H9 (cell line): ENCODE measurements at regions not wholly inside any gene's neighbourhood (a gene's known extent, or its start where the extent isn't known, plus 50 kb on each side); places are given as distances from the start of the nearest gene placed in this dataset.

Experiments used
- DNase-seq: peaks from one replicate; pipeline ENCODE4 v3.0.0-alpha.2; 2017
- H2AFZ ChIP-seq: one replicate; pipeline ENCODE4 v1.6.1; 2013; ENCODE audit warnings: mild to moderate bottlenecking, low read length, control low read depth, moderate library complexity
- H2AK5ac ChIP-seq: 2 replicates; pipeline ENCODE4 v1.6.1; 2013; ENCODE audit warnings: low read length, control low read depth, mixed read lengths; ENCODE audit not compliant: insufficient read length
- H2BK120ac ChIP-seq: one replicate; pipeline ENCODE4 v1.6.1; 2013; ENCODE audit warnings: low read depth, mild to moderate bottlenecking, low read length, control low read depth, inconsistent platforms; ENCODE audit not compliant: poor library complexity, severe bottlenecking
- H2BK12ac ChIP-seq: 2 replicates; pipeline ENCODE4 v1.6.1; 2013; ENCODE audit warnings: low read length, control low read depth, mixed read lengths, low read depth; ENCODE audit not compliant: insufficient read length
- H2BK15ac ChIP-seq: 2 replicates; pipeline ENCODE4 v1.6.1; 2013; ENCODE audit warnings: low read depth, low read length, control low read depth
- H2BK20ac ChIP-seq: one replicate; pipeline ENCODE4 v1.6.1; 2013; ENCODE audit warnings: low read depth, mild to moderate bottlenecking, low read length, control low read depth, inconsistent platforms; ENCODE audit not compliant: poor library complexity, severe bottlenecking
- H2BK5ac ChIP-seq: 2 replicates; pipeline ENCODE4 v1.6.1; 2013; ENCODE audit warnings: low read length, control low read depth, mixed read lengths; ENCODE audit not compliant: insufficient read length
- H3K14ac ChIP-seq: 2 replicates; pipeline ENCODE4 v1.6.1; 2013; ENCODE audit warnings: low read length, control low read depth; ENCODE audit not compliant: insufficient read depth
- H3K18ac ChIP-seq: 2 replicates; pipeline ENCODE4 v1.6.1; 2013; ENCODE audit warnings: low read depth, mild to moderate bottlenecking, mixed read lengths, low read length, control low read depth; ENCODE audit not compliant: insufficient read length
- H3K23ac ChIP-seq: 2 replicates; pipeline ENCODE4 v1.6.1; 2013; ENCODE audit warnings: low read length, control low read depth, mixed read lengths, low read depth; ENCODE audit not compliant: insufficient read length
- H3K23me2 ChIP-seq: 2 replicates; pipeline ENCODE4 v1.6.1; 2013; ENCODE audit warnings: low read depth, mild to moderate bottlenecking, mixed read lengths, low read length, control low read depth; ENCODE audit not compliant: insufficient read length, poor library complexity, severe bottlenecking
- H3K27ac ChIP-seq: 2 replicates; pipeline ENCODE4 v1.5.1; 2013; ENCODE audit warnings: low read length, control low read depth, mixed read lengths, low read depth; ENCODE audit not compliant: insufficient read length
- H3K27me3 ChIP-seq: 2 replicates; pipeline ENCODE4 v1.6.1; 2013; ENCODE audit warnings: low read length, control low read depth, inconsistent platforms; ENCODE audit not compliant: insufficient read depth
- H3K4ac ChIP-seq: 2 replicates; pipeline ENCODE4 v1.6.1; 2013; ENCODE audit warnings: low read depth, mild to moderate bottlenecking, control low read depth, inconsistent platforms, low read length, moderate library complexity
- H3K4me1 ChIP-seq: 2 replicates; pipeline ENCODE4 v1.6.1; 2013; ENCODE audit warnings: low read length, control low read depth, inconsistent platforms; ENCODE audit not compliant: insufficient read depth
- H3K4me2 ChIP-seq: 2 replicates; pipeline ENCODE4 v1.6.1; 2013; ENCODE audit warnings: low read length, control low read depth, mixed read lengths; ENCODE audit not compliant: insufficient read length, insufficient read depth
- H3K56ac ChIP-seq: 2 replicates; pipeline ENCODE4 v1.6.1; 2013; ENCODE audit warnings: low read depth, mild to moderate bottlenecking, mixed read lengths, low read length, control low read depth; ENCODE audit not compliant: insufficient read length
- H3K79me1 ChIP-seq: 2 replicates; pipeline ENCODE4 v1.6.1; 2013; ENCODE audit warnings: low read depth, mild to moderate bottlenecking, moderate library complexity, low read length, control low read depth, inconsistent platforms; ENCODE audit not compliant: insufficient read depth, poor library complexity, severe bottlenecking
- H3K79me2 ChIP-seq: 2 replicates; pipeline ENCODE4 v1.6.1; 2013; ENCODE audit warnings: low read length, control low read depth, inconsistent platforms; ENCODE audit not compliant: insufficient read depth
- H3K9ac ChIP-seq: 2 replicates; pipeline ENCODE4 v1.6.1; 2013; ENCODE audit warnings: low read length, control low read depth, mixed read lengths; ENCODE audit not compliant: insufficient read length; ENCODE audit errors: extremely low read depth
- H3K9me3 ChIP-seq: one replicate; pipeline ENCODE4 v1.6.1; 2013; ENCODE audit warnings: low read depth, low read length, inconsistent platforms; ENCODE audit not compliant: control insufficient read depth
- H3T11ph ChIP-seq: one replicate; pipeline ENCODE4 v1.6.1; 2013; ENCODE audit warnings: mild to moderate bottlenecking, low read length, control low read depth, inconsistent platforms
- H4K20me1 ChIP-seq: one replicate; pipeline ENCODE4 v1.6.1; 2013; ENCODE audit not compliant: control insufficient read depth, insufficient read length, insufficient read depth
- H4K5ac ChIP-seq: 2 replicates; pipeline ENCODE4 v1.6.1; 2013; ENCODE audit warnings: low read depth, mild to moderate bottlenecking, mixed read lengths, low read length, control low read depth; ENCODE audit not compliant: insufficient read length
- H4K8ac ChIP-seq: replicated peaks from 2 replicates; pipeline ENCODE4 v1.6.1; 2013; ENCODE audit warnings: low read length, control low read depth, mixed read lengths, low read depth; ENCODE audit not compliant: insufficient read length
- H4K91ac ChIP-seq: 2 replicates; pipeline ENCODE4 v1.6.1; 2013; ENCODE audit warnings: low read depth, mild to moderate bottlenecking, moderate library complexity, mixed read lengths, low read length, control low read depth; ENCODE audit not compliant: insufficient read length
- H3K27ac Mint-ChIP-seq, 3 experiments: 2 replicates in 2 of 3; 3 replicates in 1 of 3; pipeline ENCODE4 v1.8.0; 2020 to 2021; ENCODE audit warnings: mixed read lengths in 3 of 3, mild to moderate bottlenecking in 1 of 3, moderate library complexity in 1 of 3
- H3K27me3 Mint-ChIP-seq: 2 replicates; pipeline ENCODE4 v1.8.0; 2021; ENCODE audit warnings: low read depth, mild to moderate bottlenecking, moderate library complexity, mixed read lengths
- H3K36me3 Mint-ChIP-seq, 3 experiments: 2 replicates in 2 of 3; 3 replicates in 1 of 3; pipeline ENCODE4 v1.8.0; 2020 to 2021; ENCODE audit warnings: low read depth in 3 of 3, mixed read lengths in 3 of 3; ENCODE audit not compliant: insufficient read depth in 1 of 3
- H3K4me1 Mint-ChIP-seq, 2 experiments: 2 replicates each; pipeline ENCODE4 v1.8.0; 2020; ENCODE audit warnings: mixed read lengths in 2 of 2
- H3K4me3 Mint-ChIP-seq, 2 experiments: 2 replicates in 1 of 2; 3 replicates in 1 of 2; pipeline ENCODE4 v1.8.0; 2020 to 2021; ENCODE audit warnings: mild to moderate bottlenecking in 2 of 2, mixed read lengths in 2 of 2, moderate library complexity in 1 of 2
- H3K9me3 Mint-ChIP-seq, 2 experiments: 2 replicates in 1 of 2; 3 replicates in 1 of 2; pipeline ENCODE4 v1.8.0; 2020; ENCODE audit warnings: mild to moderate bottlenecking in 2 of 2, mixed read lengths in 2 of 2, moderate library complexity in 1 of 2
- CTCF ChIP-seq: fragments of 200-600 bp; sonication (generic); conservative IDR thresholded peaks from 3 replicates; pipeline ENCODE4 v1.8.0; 2021; ENCODE audit warnings: antibody characterized with exemption, mild to moderate bottlenecking
- WGBS: extraction: QIAGEN DNeasy Blood & Tissue Kit; methylation state at CpG from one replicate; pipeline ENCODE4 v1.1.7; 2013; ENCODE audit warnings: missing lambda C conversion rate, low lambda C conversion rate, mixed read lengths; ENCODE audit not compliant: insufficient read length; ENCODE audit errors: extremely low coverage; 5-methylcytosine and 5-hydroxymethylcytosine counted together

GRCh38 chr2:48240912-48241311, 73.6 kb upstream of the FOXN2 start:
- DNase-seq: no peak
- no peaks in the 10 kb centered on the region; a peak in 1 of 7 replicates for H3K36me3 Mint-ChIP-seq
- Histone ChIP-seq H3K23me2 (no peaks in the 10 kb centered on the region), H3K4ac (no peak overlapping the region), H2BK120ac (peak overlapping the region; percentile 36), H3K18ac (no peak overlapping the region), H3K14ac (no peak overlapping the region), H2BK15ac (no peak overlapping the region), H3K4me1 (no peaks in the 10 kb centered on the region; the same call in 1 of the 2 replicates), H2BK20ac (no peak overlapping the region), H2AK5ac (no peak overlapping the region), H4K8ac (no peak overlapping the region), H2BK5ac (no peak overlapping the region), H4K20me1 (no peaks in the 10 kb centered on the region), H3K9me3 (no peaks in the 10 kb centered on the region), H3K56ac (no peak overlapping the region), H3K23ac (no peak overlapping the region), H3K9ac (no peak overlapping the region), H4K91ac (no peak overlapping the region), H4K5ac (no peak overlapping the region), H3K79me1 (no peaks in the 10 kb centered on the region), H3T11ph (no peak overlapping the region), H3K27ac (no peak overlapping the region), H3K27me3 (no peaks in the 10 kb centered on the region), H3K79me2 (no peaks in the 10 kb centered on the region), H3K4me2 (no peak overlapping the region), H2AFZ (no peak overlapping the region), H2BK12ac (no peak overlapping the region)
- H3K27ac Mint-ChIP-seq: no peak overlapping the region
- H3K9me3 Mint-ChIP-seq: no peaks in the 10 kb centered on the region
- peaks cover 5 to 6% of the 10 kb centered on the region in 2 experiments; a peak in 3 of 4 replicates for H3K4me1 Mint-ChIP-seq
- H3K27me3 Mint-ChIP-seq: no peaks in the 10 kb centered on the region
- WGBS: no CpG with 5 or more reads among the region's 9 CpGs
- TF ChIP-seq CTCF: no peak
- H3K4me3 Mint-ChIP-seq: no peak overlapping the region
